Endodermal cell (in vitro differentiated cells): ENCODE measurements at regions not wholly inside any gene's neighbourhood (a gene's known extent, or its start where the extent isn't known, plus 50 kb on each side); places are given as distances from the start of the nearest gene placed in this dataset.

Experiments
- DNase-seq: peaks from one replicate; pipeline ENCODE4 v3.0.0-alpha.2; 2017
- H3K27ac ChIP-seq: 2 replicates; pipeline ENCODE4 v1.5.1; 2013; ENCODE audit warnings: mild to moderate bottlenecking, low read depth, low read length, moderate library complexity
- H3K27me3 ChIP-seq: 2 replicates; pipeline ENCODE4 v1.6.1; 2013; ENCODE audit warnings: mild to moderate bottlenecking, low read length, moderate library complexity; ENCODE audit not compliant: insufficient read depth, control insufficient read depth, poor library complexity, severe bottlenecking
- H3K36me3 ChIP-seq: 2 replicates; pipeline ENCODE4 v1.7.0; 2013; ENCODE audit warnings: mild to moderate bottlenecking, low read length, moderate library complexity; ENCODE audit not compliant: control insufficient read depth, insufficient read depth
- H3K4me1 ChIP-seq: one replicate; pipeline ENCODE4 v1.7.0; 2013; ENCODE audit warnings: low read length; ENCODE audit not compliant: control insufficient read depth, insufficient read depth
- H3K4me3 ChIP-seq: 2 replicates; pipeline ENCODE4 v1.5.1; 2013; ENCODE audit warnings: mild to moderate bottlenecking, low read length, moderate library complexity
- H3K9ac ChIP-seq: 2 replicates; pipeline ENCODE4 v1.6.1; 2013; ENCODE audit warnings: mild to moderate bottlenecking, low read length, moderate library complexity; ENCODE audit not compliant: poor library complexity, severe bottlenecking; ENCODE audit errors: extremely low read depth
- H3K9me3 ChIP-seq: 2 replicates; pipeline ENCODE4 v1.6.1; 2013; ENCODE audit warnings: mild to moderate bottlenecking, low read length, moderate library complexity; ENCODE audit not compliant: control insufficient read depth
- H3K27ac Mint-ChIP-seq: 2 replicates; pipeline ENCODE4 v1.8.0; 2020; ENCODE audit warnings: mixed read lengths
- H3K27me3 Mint-ChIP-seq: 2 replicates; pipeline ENCODE4 v1.8.0; 2021; ENCODE audit warnings: mild to moderate bottlenecking, mixed read lengths; ENCODE audit not compliant: insufficient read depth
- H3K36me3 Mint-ChIP-seq: 2 replicates; pipeline ENCODE4 v1.8.0; 2020; ENCODE audit warnings: low read depth, mixed read lengths
- H3K4me1 Mint-ChIP-seq: 2 replicates; pipeline ENCODE4 v1.8.0; 2020; ENCODE audit warnings: mixed read lengths
- H3K4me3 Mint-ChIP-seq: 2 replicates; pipeline ENCODE4 v1.8.0; 2020; ENCODE audit warnings: mild to moderate bottlenecking, moderate library complexity, mixed read lengths
- H3K9me3 Mint-ChIP-seq: 2 replicates; pipeline ENCODE4 v1.8.0; 2020; ENCODE audit warnings: mild to moderate bottlenecking, mixed read lengths
- WGBS, 2 experiments: methylation state at CpG; one replicate each; pipeline versions ENCODE4 v1.1.5 to v1.1.7; 2013; ENCODE audit warnings: missing lambda C conversion rate in 2 of 2, mixed read lengths in 1 of 2; ENCODE audit not compliant: insufficient coverage in 1 of 2, insufficient read length in 1 of 2; 5-methylcytosine and 5-hydroxymethylcytosine counted together
- TF ChIP-seq, protein P1 (sequence below): fragments of 200-600 bp; sonication (generic); conservative IDR thresholded peaks from 2 replicates; pipeline ENCODE4 v1.5.0; 2021; ENCODE audit warnings: antibody characterized with exemption, mild to moderate bottlenecking

DNA sequence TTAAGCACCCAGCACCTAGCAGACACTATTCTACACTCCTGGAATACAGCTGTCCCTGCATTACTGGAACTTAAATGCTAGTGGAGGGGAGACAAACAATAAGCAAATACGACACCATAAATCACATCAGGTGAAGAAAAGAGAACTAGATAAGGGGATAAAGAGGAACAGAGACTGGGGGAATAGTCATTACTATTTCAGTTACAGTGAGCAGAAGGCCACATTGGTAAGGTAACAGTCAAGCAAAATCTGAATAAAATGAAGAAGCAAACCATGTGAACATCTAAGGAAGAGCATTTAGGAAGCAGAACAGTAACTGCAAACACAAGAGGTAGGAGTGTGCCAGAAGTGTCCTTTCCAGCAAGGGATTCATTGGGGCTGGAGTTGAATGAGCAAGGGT, 77.0 kb upstream of the PTPRM start:
- Mint-ChIP-seq H3K27ac (no peak overlapping the region), H3K4me3 (no peak overlapping the region), H3K36me3 (no peaks in the 10 kb centered on the region), H3K27me3 (no peaks in the 10 kb centered on the region), H3K9me3 (no peaks in the 10 kb centered on the region), H3K4me1 (peaks cover 21% of the 10 kb centered on the region)
- Histone ChIP-seq H3K27me3 (no peaks in the 10 kb centered on the region), H3K9ac (no peak overlapping the region), H3K27ac (no peak overlapping the region), H3K36me3 (no peaks in the 10 kb centered on the region), H3K4me1 (no peaks in the 10 kb centered on the region), H3K4me3 (no peak overlapping the region), H3K9me3 (no peaks in the 10 kb centered on the region)
- TF ChIP-seq, protein P1, sequence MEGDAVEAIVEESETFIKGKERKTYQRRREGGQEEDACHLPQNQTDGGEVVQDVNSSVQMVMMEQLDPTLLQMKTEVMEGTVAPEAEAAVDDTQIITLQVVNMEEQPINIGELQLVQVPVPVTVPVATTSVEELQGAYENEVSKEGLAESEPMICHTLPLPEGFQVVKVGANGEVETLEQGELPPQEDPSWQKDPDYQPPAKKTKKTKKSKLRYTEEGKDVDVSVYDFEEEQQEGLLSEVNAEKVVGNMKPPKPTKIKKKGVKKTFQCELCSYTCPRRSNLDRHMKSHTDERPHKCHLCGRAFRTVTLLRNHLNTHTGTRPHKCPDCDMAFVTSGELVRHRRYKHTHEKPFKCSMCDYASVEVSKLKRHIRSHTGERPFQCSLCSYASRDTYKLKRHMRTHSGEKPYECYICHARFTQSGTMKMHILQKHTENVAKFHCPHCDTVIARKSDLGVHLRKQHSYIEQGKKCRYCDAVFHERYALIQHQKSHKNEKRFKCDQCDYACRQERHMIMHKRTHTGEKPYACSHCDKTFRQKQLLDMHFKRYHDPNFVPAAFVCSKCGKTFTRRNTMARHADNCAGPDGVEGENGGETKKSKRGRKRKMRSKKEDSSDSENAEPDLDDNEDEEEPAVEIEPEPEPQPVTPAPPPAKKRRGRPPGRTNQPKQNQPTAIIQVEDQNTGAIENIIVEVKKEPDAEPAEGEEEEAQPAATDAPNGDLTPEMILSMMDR: no peak
- no peak for DNase-seq
- 100% methylated on average over 1 of the region's 1 CpG for WGBS, 2 experiments

DNA sequence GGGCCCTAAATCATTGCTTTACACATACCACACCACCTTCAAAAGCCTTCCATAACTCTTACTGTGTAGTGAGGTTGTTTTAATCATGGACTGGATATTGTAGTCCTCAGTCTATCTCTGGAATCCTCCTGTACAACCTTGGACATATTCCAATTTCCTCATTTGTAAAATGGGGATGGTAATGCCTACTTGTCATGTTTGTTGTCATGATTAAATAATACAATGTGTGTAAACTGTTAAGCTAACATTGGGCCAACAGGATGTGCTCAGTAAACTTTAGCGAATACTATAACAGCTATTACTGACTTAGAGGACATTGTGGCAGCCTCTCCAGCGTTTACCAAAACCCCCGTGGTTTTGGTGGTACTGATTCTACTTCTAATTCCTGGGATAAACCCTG, 74.7 kb upstream of the PTPRM start:
- no peak for DNase-seq
- Mint-ChIP-seq H3K4me3 (no peak overlapping the region), H3K36me3 (no peaks in the 10 kb centered on the region), H3K9me3 (no peaks in the 10 kb centered on the region), H3K4me1 (peaks cover 18% of the 10 kb centered on the region), H3K27me3 (peaks cover 3% of the 10 kb centered on the region), H3K27ac (no peak overlapping the region)
- Histone ChIP-seq H3K9ac (no peak overlapping the region), H3K27me3 (no peaks in the 10 kb centered on the region), H3K27ac (no peak overlapping the region), H3K4me3 (no peak overlapping the region), H3K36me3 (no peaks in the 10 kb centered on the region), H3K9me3 (no peaks in the 10 kb centered on the region), H3K4me1 (no peaks in the 10 kb centered on the region)
- WGBS, 2 experiments: 89 to 94% methylated on average over 3 of the region's 3 CpGs
- TF ChIP-seq, protein P1: no peak

DNA sequence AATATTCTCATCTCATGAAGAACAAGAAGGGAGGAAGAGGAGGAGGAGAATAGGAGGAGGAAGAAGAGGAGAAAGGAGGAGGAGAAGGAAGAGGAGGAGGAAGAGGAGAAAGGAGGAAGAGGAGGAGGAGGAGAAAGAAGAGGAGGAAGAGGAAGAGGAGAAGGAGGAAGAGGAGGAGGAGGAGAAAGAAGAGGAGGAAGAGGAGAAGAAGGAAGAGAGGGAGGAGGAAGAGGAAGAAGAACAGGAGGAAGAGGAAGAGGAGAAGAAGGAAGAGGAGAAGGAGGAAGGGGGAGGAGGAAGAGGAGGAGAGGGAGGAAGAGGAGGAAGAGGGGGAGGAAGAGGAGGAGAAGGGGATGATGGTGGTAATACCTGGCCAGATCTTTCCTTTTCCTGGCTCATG, 70.0 kb upstream of the PTPRM start:
- no peaks in the 10 kb centered on the region for H3K9me3 ChIP-seq
- H3K27me3 ChIP-seq: no peaks in the 10 kb centered on the region
- no peak overlapping the region for H3K4me3 ChIP-seq
- no peaks in the 10 kb centered on the region for H3K4me1 ChIP-seq
- H3K9ac ChIP-seq: no peak overlapping the region
- TF ChIP-seq, protein P1: no peak
- H3K36me3 Mint-ChIP-seq: no peaks in the 10 kb centered on the region
- H3K4me1 Mint-ChIP-seq: peaks cover 3% of the 10 kb centered on the region
- no peak for DNase-seq
- peaks cover 3% of the 10 kb centered on the region for H3K27me3 Mint-ChIP-seq
- H3K27ac ChIP-seq: no peak overlapping the region
- H3K9me3 Mint-ChIP-seq: no peaks in the 10 kb centered on the region
- H3K36me3 ChIP-seq: no peaks in the 10 kb centered on the region
- no peak overlapping the region for H3K4me3 Mint-ChIP-seq
- H3K27ac Mint-ChIP-seq: no peak overlapping the region
